DND-41 (cell line): ENCODE measurements at regions not wholly inside any gene's neighbourhood (a gene's known extent, or its start where the extent isn't known, plus 50 kb on each side); places are given as distances from the start of the nearest gene placed in this dataset.

Experiments used
- ATAC-seq: fragments of 200-7000 bp; cut with Tn5 transposase; 3 replicates; pipeline ENCODE4 v1.9.1; 2021; ENCODE audit warnings: low read depth; ENCODE audit not compliant: insufficient read depth
- DNase-seq: peaks from one replicate; pipeline ENCODE4 v3.0.0-alpha.2; 2020
- H2AFZ ChIP-seq: 2 replicates; pipeline ENCODE4 v1.6.0; 2012; ENCODE audit warnings: low read depth, low read length
- H3K27ac ChIP-seq: 2 replicates; pipeline ENCODE4 v1.5.1; 2012; ENCODE audit warnings: low read length, inconsistent platforms
- H3K27me3 ChIP-seq: fragments of 200-600 bp; sonication (generic); 2 replicates; pipeline ENCODE4 v1.6.0; 2012; ENCODE audit warnings: low read length, mild to moderate bottlenecking, inconsistent platforms; ENCODE audit not compliant: insufficient read depth, poor library complexity
- H3K36me3 ChIP-seq: 2 replicates; pipeline ENCODE4 v1.5.1; 2012; ENCODE audit warnings: low read length, inconsistent platforms; ENCODE audit not compliant: insufficient read depth
- H3K4me1 ChIP-seq: 2 replicates; pipeline ENCODE4 v1.5.1; 2012; ENCODE audit warnings: mild to moderate bottlenecking, low read length; ENCODE audit not compliant: insufficient read depth
- H3K4me2 ChIP-seq: 2 replicates; pipeline ENCODE4 v1.6.0; 2012; ENCODE audit warnings: mild to moderate bottlenecking, moderate library complexity, low read length, inconsistent platforms; ENCODE audit not compliant: insufficient read depth
- H3K4me3 ChIP-seq, 2 experiments: fragments of 200-600 bp in 1 of 2; shearing (Covaris generic) in 1 of 2; 2 replicates each; pipeline ENCODE4 v1.5.1; 2012 to 2016; ENCODE audit warnings: inconsistent platforms in 2 of 2, low read length in 2 of 2, mild to moderate bottlenecking in 2 of 2, low read depth in 1 of 2, moderate library complexity in 1 of 2
- H3K79me2 ChIP-seq: 2 replicates; pipeline ENCODE4 v1.6.0; 2012; ENCODE audit warnings: low read length, inconsistent platforms; ENCODE audit not compliant: insufficient read depth
- H3K9ac ChIP-seq: 2 replicates; pipeline ENCODE4 v1.6.0; 2012; ENCODE audit warnings: low read depth, mild to moderate bottlenecking, inconsistent platforms, low read length, moderate library complexity
- H3K9me3 ChIP-seq: 2 replicates; pipeline ENCODE4 v1.5.1; 2012; ENCODE audit warnings: low read length, moderate library complexity, mild to moderate bottlenecking, inconsistent platforms; ENCODE audit not compliant: insufficient read depth, severe bottlenecking
- H4K20me1 ChIP-seq: 2 replicates; pipeline ENCODE4 v1.6.0; 2012; ENCODE audit warnings: low read length; ENCODE audit not compliant: insufficient read depth
- CTCF ChIP-seq: IDR thresholded peaks from 2 replicates; pipeline ENCODE4 v1.5.1; 2012; ENCODE audit warnings: borderline replicate concordance, low read length, moderate library complexity, mild to moderate bottlenecking; ENCODE audit not compliant: poor library complexity, severe bottlenecking; ENCODE audit errors: extremely low read depth
- EZH2 ChIP-seq: IDR thresholded peaks from 3 replicates; pipeline ENCODE4 v1.6.1; 2012; ENCODE audit warnings: borderline replicate concordance, low read depth, mild to moderate bottlenecking, moderate library complexity, low read length, inconsistent platforms; ENCODE audit not compliant: severe bottlenecking

- no peak for ATAC-seq
- H4K20me1 ChIP-seq: no peaks in the 10 kb centered on the region
- H3K4me3 ChIP-seq: no peak overlapping the region
- H3K36me3 ChIP-seq: no peaks in the 10 kb centered on the region
- H3K9me3 ChIP-seq: no peaks in the 10 kb centered on the region
- H3K4me1 ChIP-seq: no peaks in the 10 kb centered on the region
- H2AFZ ChIP-seq: no peak overlapping the region
- no peak overlapping the region for H3K27ac ChIP-seq
- H3K79me2 ChIP-seq: no peaks in the 10 kb centered on the region
- H3K27me3 ChIP-seq: no peaks in the 10 kb centered on the region
- no peak for DNase-seq
- no peak overlapping the region for H3K9ac ChIP-seq
- H3K4me2 ChIP-seq: no peak overlapping the region
- no peak for TF ChIP-seq CTCF
- no peak for TF ChIP-seq EZH2
Observed at GRCh38 chr15:66895794-66896453, 169.5 kb upstream of the SMAD3 start.

DNA sequence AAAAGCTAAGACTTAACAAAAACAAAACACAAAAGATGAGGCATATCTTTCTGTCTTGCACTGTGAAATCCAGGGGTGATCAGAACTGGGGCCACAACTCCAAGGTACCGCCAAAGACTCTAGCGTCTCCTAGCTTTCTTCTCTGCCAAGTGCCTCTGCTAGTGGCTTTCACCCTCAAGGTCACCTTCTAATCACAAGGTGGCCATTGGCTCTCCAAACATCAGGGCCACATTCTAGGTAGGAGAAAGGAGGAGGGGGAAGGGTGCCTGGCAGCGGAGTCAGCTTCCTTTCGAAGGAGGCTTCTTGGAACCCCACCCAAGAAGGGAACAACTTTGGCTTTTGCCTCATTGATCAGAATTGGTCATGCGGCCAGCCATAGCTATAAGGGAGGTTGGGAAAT, 168.8 kb upstream of the SMAD3 start:
- TF ChIP-seq EZH2 (no peak), CTCF (no peak)
- Histone ChIP-seq H3K27me3 (no peaks in the 10 kb centered on the region), H3K9ac (no peak overlapping the region), H3K79me2 (no peaks in the 10 kb centered on the region), H3K4me2 (no peak overlapping the region), H3K4me1 (no peaks in the 10 kb centered on the region), H3K4me3 (no peak overlapping the region), H3K36me3 (no peaks in the 10 kb centered on the region), H4K20me1 (no peaks in the 10 kb centered on the region), H2AFZ (no peak overlapping the region), H3K9me3 (no peaks in the 10 kb centered on the region), H3K27ac (no peak overlapping the region)
- no peak for DNase-seq
- no peak for ATAC-seq

GRCh38 chr15:66897416-66897815, 168.0 kb upstream of the SMAD3 start:
- TF ChIP-seq EZH2 (no peak), CTCF (no peak)

More at GRCh38 chr15:66897416-66897815, 168.0 kb upstream of the SMAD3 start:
- Histone ChIP-seq H3K79me2 (no peaks in the 10 kb centered on the region), H3K4me2 (no peak overlapping the region), H3K27me3 (no peaks in the 10 kb centered on the region), H3K4me3 (no peak overlapping the region), H4K20me1 (no peaks in the 10 kb centered on the region), H3K27ac (no peak overlapping the region), H3K9me3 (no peaks in the 10 kb centered on the region), H3K9ac (no peak overlapping the region), H3K4me1 (no peaks in the 10 kb centered on the region), H2AFZ (no peak overlapping the region), H3K36me3 (no peaks in the 10 kb centered on the region)
- DNase-seq (no peak), ATAC-seq (no peak)
